Endothelial cell of hepatic sinusoid (primary cell): ENCODE measurements at regions not wholly inside any gene's neighbourhood (a gene's known extent, or its start where the extent isn't known, plus 50 kb on each side); places are given as distances from the start of the nearest gene placed in this dataset.

ENCODE experiments used
- in situ Hi-C: cut with HindIII; loops from 2 replicates; pipeline ENCODE4 v1.10.0; 2017; ENCODE audit warnings: low sequenced_read_pairs

GRCh38 chr6:84425971-84426705 is 198.7 kb upstream of the CEP162 start:
- in situ Hi-C loops, result no loop called here

GRCh38 chr6:84424956-84425355 is 197.5 kb upstream of the CEP162 start:
- in situ Hi-C loops, result no loop called here

- in situ Hi-C loops, result no loop called here
Observed at GRCh38 chr6:84422380-84422968, 195.0 kb upstream of the CEP162 start.

GRCh38 chr6:84421031-84421430 is 193.6 kb upstream of the CEP162 start:
- in situ Hi-C loops, result no loop called here

GRCh38 chr6:84417260-84417659 is 189.8 kb upstream of the CEP162 start:
- in situ Hi-C loops, result no loop called here

GRCh38 chr6:84416043-84416657 is 188.7 kb upstream of the CEP162 start:
- in situ Hi-C loops, result no loop called here

- in situ Hi-C loops, result no loop called here
Observed at GRCh38 chr6:84415517-84415916, 188.1 kb upstream of the CEP162 start.

GRCh38 chr6:84415068-84415467 is 187.6 kb upstream of the CEP162 start:
- in situ Hi-C loops, result no loop called here

GRCh38 chr6:84414531-84414930 is 187.1 kb upstream of the CEP162 start:
- in situ Hi-C loops, result no loop called here

- in situ Hi-C loops, result no loop called here
Observed at GRCh38 chr6:84411060-84411629, 183.7 kb upstream of the CEP162 start.

GRCh38 chr6:84409911-84410310 is 182.5 kb upstream of the CEP162 start:
- in situ Hi-C loops, result no loop called here

GRCh38 chr6:84408028-84408427 is 180.6 kb upstream of the CEP162 start:
- in situ Hi-C loops, result no loop called here

GRCh38 chr6:84403545-84403944 is 176.1 kb upstream of the CEP162 start:
- in situ Hi-C loops, result no loop called here

- in situ Hi-C loops, result no loop called here
Observed at GRCh38 chr6:84399003-84399402, 171.6 kb upstream of the CEP162 start.

- in situ Hi-C loops, result loop anchor here (5.0 kb wide), 1 partner anchor 45 kb away; no protein-coding TSS in a partner anchor
Observed at GRCh38 chr6:84392261-84392660, 164.8 kb upstream of the CEP162 start.

GRCh38 chr6:84390851-84391250 is 163.4 kb upstream of the CEP162 start:
- in situ Hi-C loops, result loop anchor here (5.0 kb wide), 1 partner anchor 44 kb away; no protein-coding TSS in a partner anchor

GRCh38 chr6:84390334-84390733 is 162.9 kb upstream of the CEP162 start:
- in situ Hi-C loops, result loop anchor here (5.0 kb wide), 1 partner anchor 43 kb away; no protein-coding TSS in a partner anchor

- in situ Hi-C loops, result no loop called here
Observed at GRCh38 chr6:84379142-84379541, 151.7 kb upstream of the CEP162 start.

- in situ Hi-C loops, result no loop called here
Observed at GRCh38 chr6:84372290-84372689, 144.8 kb upstream of the CEP162 start.

GRCh38 chr6:84371681-84372080 is 144.2 kb upstream of the CEP162 start:
- in situ Hi-C loops, result no loop called here

- in situ Hi-C loops, result no loop called here
Observed at GRCh38 chr6:84362193-84362821, 134.9 kb upstream of the CEP162 start.
